ENCODE measurements at regions not wholly inside any gene's neighbourhood (a gene's known extent, or its start where the extent isn't known, plus 50 kb on each side); places are given as distances from the start of the nearest gene placed in this dataset.
"Not testable (repeated sequence)": the region's sequence is repeated elsewhere in the genome, so short reads cannot be mapped to it uniquely, and the experiment has no call there.

DNA sequence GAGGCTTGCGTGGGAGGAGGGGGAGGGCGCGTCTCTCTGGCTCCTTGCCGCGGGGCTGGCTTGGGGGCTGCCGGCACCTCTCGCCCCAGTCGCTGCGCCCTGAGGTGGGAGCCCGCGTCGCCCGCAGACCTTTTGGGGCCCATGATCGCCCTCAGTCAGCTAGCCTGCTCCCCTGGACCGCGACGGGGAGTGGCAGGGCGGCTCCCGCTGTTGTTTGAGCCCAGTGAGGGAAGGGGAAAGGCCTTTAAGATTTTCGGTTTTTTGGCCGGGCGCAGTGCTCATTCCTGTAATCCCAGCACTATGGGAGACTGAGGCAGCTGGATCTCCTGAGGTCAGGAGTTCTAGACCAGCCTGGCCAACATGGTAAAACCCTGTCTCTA lies 62.4 kb upstream of the GOLGA6L4 start:
- TF ChIP-seq, protein P1, sequence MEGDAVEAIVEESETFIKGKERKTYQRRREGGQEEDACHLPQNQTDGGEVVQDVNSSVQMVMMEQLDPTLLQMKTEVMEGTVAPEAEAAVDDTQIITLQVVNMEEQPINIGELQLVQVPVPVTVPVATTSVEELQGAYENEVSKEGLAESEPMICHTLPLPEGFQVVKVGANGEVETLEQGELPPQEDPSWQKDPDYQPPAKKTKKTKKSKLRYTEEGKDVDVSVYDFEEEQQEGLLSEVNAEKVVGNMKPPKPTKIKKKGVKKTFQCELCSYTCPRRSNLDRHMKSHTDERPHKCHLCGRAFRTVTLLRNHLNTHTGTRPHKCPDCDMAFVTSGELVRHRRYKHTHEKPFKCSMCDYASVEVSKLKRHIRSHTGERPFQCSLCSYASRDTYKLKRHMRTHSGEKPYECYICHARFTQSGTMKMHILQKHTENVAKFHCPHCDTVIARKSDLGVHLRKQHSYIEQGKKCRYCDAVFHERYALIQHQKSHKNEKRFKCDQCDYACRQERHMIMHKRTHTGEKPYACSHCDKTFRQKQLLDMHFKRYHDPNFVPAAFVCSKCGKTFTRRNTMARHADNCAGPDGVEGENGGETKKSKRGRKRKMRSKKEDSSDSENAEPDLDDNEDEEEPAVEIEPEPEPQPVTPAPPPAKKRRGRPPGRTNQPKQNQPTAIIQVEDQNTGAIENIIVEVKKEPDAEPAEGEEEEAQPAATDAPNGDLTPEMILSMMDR (IDR thresholded peaks at IDR 0.05), result not testable (repeated sequence)
- TF ChIP-seq JUN (CRISPR knock-in tag; IDR thresholded peaks at IDR 0.05); CBFB (CRISPR knock-in tag; IDR thresholded peaks at IDR 0.05; ENCODE audit: low read depth); RELA (CRISPR knock-in tag; IDR thresholded peaks at IDR 0.05; ENCODE audit: borderline replicate concordance); ELF4 (CRISPR knock-in tag; IDR thresholded peaks at IDR 0.05; ENCODE audit: low read depth); ZNF423 (CRISPR knock-in tag; IDR thresholded peaks at IDR 0.05); ZBTB21 (CRISPR knock-in tag; IDR thresholded peaks at IDR 0.05; ENCODE audit: borderline replicate concordance): not testable (repeated sequence)
- TF ChIP-seq, protein P2, sequence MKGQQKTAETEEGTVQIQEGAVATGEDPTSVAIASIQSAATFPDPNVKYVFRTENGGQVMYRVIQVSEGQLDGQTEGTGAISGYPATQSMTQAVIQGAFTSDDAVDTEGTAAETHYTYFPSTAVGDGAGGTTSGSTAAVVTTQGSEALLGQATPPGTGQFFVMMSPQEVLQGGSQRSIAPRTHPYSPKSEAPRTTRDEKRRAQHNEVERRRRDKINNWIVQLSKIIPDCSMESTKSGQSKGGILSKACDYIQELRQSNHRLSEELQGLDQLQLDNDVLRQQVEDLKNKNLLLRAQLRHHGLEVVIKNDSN (CRISPR knock-in tag; IDR thresholded peaks at IDR 0.05), result not testable (repeated sequence)
- TF ChIP-seq, protein P3, sequence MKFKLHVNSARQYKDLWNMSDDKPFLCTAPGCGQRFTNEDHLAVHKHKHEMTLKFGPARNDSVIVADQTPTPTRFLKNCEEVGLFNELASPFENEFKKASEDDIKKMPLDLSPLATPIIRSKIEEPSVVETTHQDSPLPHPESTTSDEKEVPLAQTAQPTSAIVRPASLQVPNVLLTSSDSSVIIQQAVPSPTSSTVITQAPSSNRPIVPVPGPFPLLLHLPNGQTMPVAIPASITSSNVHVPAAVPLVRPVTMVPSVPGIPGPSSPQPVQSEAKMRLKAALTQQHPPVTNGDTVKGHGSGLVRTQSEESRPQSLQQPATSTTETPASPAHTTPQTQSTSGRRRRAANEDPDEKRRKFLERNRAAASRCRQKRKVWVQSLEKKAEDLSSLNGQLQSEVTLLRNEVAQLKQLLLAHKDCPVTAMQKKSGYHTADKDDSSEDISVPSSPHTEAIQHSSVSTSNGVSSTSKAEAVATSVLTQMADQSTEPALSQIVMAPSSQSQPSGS (CRISPR knock-in tag; IDR thresholded peaks at IDR 0.05; ENCODE audit: borderline replicate concordance, low read depth), result not testable (repeated sequence)
- TF ChIP-seq, protein P4, sequence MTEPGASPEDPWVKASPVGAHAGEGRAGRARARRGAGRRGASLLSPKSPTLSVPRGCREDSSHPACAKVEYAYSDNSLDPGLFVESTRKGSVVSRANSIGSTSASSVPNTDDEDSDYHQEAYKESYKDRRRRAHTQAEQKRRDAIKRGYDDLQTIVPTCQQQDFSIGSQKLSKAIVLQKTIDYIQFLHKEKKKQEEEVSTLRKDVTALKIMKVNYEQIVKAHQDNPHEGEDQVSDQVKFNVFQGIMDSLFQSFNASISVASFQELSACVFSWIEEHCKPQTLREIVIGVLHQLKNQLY (CRISPR knock-in tag; IDR thresholded peaks at IDR 0.05), result not testable (repeated sequence)
